Type B pancreatic cell (in vitro differentiated cells): ENCODE measurements at regions not wholly inside any gene's neighbourhood (a gene's known extent, or its start where the extent isn't known, plus 50 kb on each side); places are given as distances from the start of the nearest gene placed in this dataset.
A peak's percentile ranks its signal among the peaks of the same experiment; 100 is the strongest.

Source experiments
- DNase-seq: peaks from one replicate; pipeline ENCODE4 v3.0.0; 2021; ENCODE audit warnings: mixed read lengths; ENCODE audit not compliant: unreplicated experiment; ENCODE audit errors: extremely low spot score
- H3K27ac Mint-ChIP-seq: 2 replicates; pipeline ENCODE4 v1.8.0; 2021; ENCODE audit warnings: mild to moderate bottlenecking, mixed read lengths
- H3K27me3 Mint-ChIP-seq: 2 replicates; pipeline ENCODE4 v1.8.0; 2021; ENCODE audit warnings: mixed read lengths
- H3K36me3 Mint-ChIP-seq: 2 replicates; pipeline ENCODE4 v1.8.0; 2021; ENCODE audit warnings: mixed read lengths
- H3K4me1 Mint-ChIP-seq: one replicate; pipeline ENCODE4 v1.8.0; 2021; ENCODE audit warnings: mixed read lengths; ENCODE audit not compliant: unreplicated experiment
- H3K4me3 Mint-ChIP-seq: 2 replicates; pipeline ENCODE4 v1.8.0; 2021; ENCODE audit warnings: mild to moderate bottlenecking, mixed read lengths
- H3K9me3 Mint-ChIP-seq: 2 replicates; pipeline ENCODE4 v1.8.0; 2021; ENCODE audit warnings: mixed read lengths
- CTCF ChIP-seq: fragments of 200-600 bp; sonication (generic); conservative IDR thresholded peaks from 2 replicates; pipeline ENCODE4 v1.5.0; 2021; ENCODE audit warnings: antibody characterized with exemption, mild to moderate bottlenecking

- Mint-ChIP-seq H3K36me3 (no peaks in the 10 kb centered on the region), H3K4me1 (peaks cover 25% of the 10 kb centered on the region), H3K4me3 (no peak overlapping the region), H3K27me3 (peaks cover 47% of the 10 kb centered on the region), H3K9me3 (no peaks in the 10 kb centered on the region), H3K27ac (no peak overlapping the region)
- DNase-seq: peak; percentile 29
- TF ChIP-seq CTCF: no peak
These were observed 90.0 kb upstream of the ZNF618 start for GRCh38 chr9:113786071-113786470.

- Mint-ChIP-seq H3K9me3 (no peaks in the 10 kb centered on the region), H3K4me3 (no peak overlapping the region), H3K36me3 (no peaks in the 10 kb centered on the region), H3K4me1 (peaks cover 25% of the 10 kb centered on the region), H3K27ac (no peak overlapping the region), H3K27me3 (peaks cover 42% of the 10 kb centered on the region)
- DNase-seq: no peak
- peak; percentile 17 for TF ChIP-seq CTCF
These were observed 88.2 kb upstream of the ZNF618 start for GRCh38 chr9:113787871-113788270.

- H3K36me3 Mint-ChIP-seq: no peaks in the 10 kb centered on the region
- peaks cover 44% of the 10 kb centered on the region for H3K27me3 Mint-ChIP-seq
- TF ChIP-seq CTCF: no peak
- peaks cover 25% of the 10 kb centered on the region for H3K4me1 Mint-ChIP-seq
- no peak overlapping the region for H3K27ac Mint-ChIP-seq
- DNase-seq: no peak
- no peaks in the 10 kb centered on the region for H3K9me3 Mint-ChIP-seq
- no peak overlapping the region for H3K4me3 Mint-ChIP-seq
These were observed 87.3 kb upstream of the ZNF618 start for GRCh38 chr9:113788616-113789330.

- Mint-ChIP-seq H3K36me3 (no peaks in the 10 kb centered on the region), H3K4me1 (peaks cover 25% of the 10 kb centered on the region), H3K4me3 (no peak overlapping the region), H3K27ac (no peak overlapping the region), H3K9me3 (no peaks in the 10 kb centered on the region), H3K27me3 (peaks cover 36% of the 10 kb centered on the region)
- no peak for DNase-seq
- no peak for TF ChIP-seq CTCF
These were observed 86.0 kb upstream of the ZNF618 start for GRCh38 chr9:113790093-113790492.

GRCh38 chr9:113793558-113793957 lies 82.6 kb upstream of the ZNF618 start:
- Mint-ChIP-seq H3K36me3 (no peaks in the 10 kb centered on the region), H3K27ac (no peak overlapping the region), H3K4me1 (peaks cover 7% of the 10 kb centered on the region), H3K9me3 (no peaks in the 10 kb centered on the region), H3K4me3 (no peak overlapping the region), H3K27me3 (peaks cover 47% of the 10 kb centered on the region)
- no peak for TF ChIP-seq CTCF
- DNase-seq: peak; percentile 39

GRCh38 chr9:113794721-113795120 lies 81.4 kb upstream of the ZNF618 start:
- TF ChIP-seq CTCF: no peak
- Mint-ChIP-seq H3K27me3 (peaks cover 42% of the 10 kb centered on the region), H3K4me3 (no peak overlapping the region), H3K9me3 (no peaks in the 10 kb centered on the region), H3K36me3 (no peaks in the 10 kb centered on the region), H3K4me1 (peaks cover 4% of the 10 kb centered on the region), H3K27ac (no peak overlapping the region)
- DNase-seq: peak; percentile 13
